WTC11 (cell line): ENCODE measurements at regions not wholly inside any gene's neighbourhood (a gene's known extent, or its start where the extent isn't known, plus 50 kb on each side); places are given as distances from the start of the nearest gene placed in this dataset.

Experiments
- ATAC-seq: fragments of 200-7000 bp; cut with Tn5 transposase; 2 replicates; pipeline ENCODE4 v1.10.0; 2021; ENCODE audit warnings: mild to moderate bottlenecking, moderate library complexity
- CTCF ChIA-PET: fragments of 300-600 bp; sonication (Branson Sonifier 250); formaldehyde crosslinking; loops from one replicate; lab custom pipeline; 2021; ENCODE audit warnings: antibody characterized with exemption; lab: Charles Lee
- POLR2A ChIA-PET: fragments of 350-600 bp; sonication (Branson Sonifier 250); formaldehyde crosslinking; loops from one replicate; lab custom pipeline; 2021; ENCODE audit warnings: antibody characterized with exemption; lab: Charles Lee
- DNase-seq: peaks from one replicate; pipeline ENCODE4 v3.0.0; 2021; ENCODE audit warnings: low spot score
- H3K27ac Mint-ChIP-seq: 2 replicates; pipeline ENCODE4 v1.8.0; 2021; ENCODE audit warnings: mixed read lengths
- H3K27me3 Mint-ChIP-seq: 2 replicates; pipeline ENCODE4 v1.8.0; 2021; ENCODE audit warnings: low read depth, mild to moderate bottlenecking, moderate library complexity, mixed read lengths
- H3K36me3 Mint-ChIP-seq: 2 replicates; pipeline ENCODE4 v1.8.0; 2021; ENCODE audit warnings: mixed read lengths
- H3K4me1 Mint-ChIP-seq: 2 replicates; pipeline ENCODE4 v1.8.0; 2022; ENCODE audit warnings: mixed read lengths
- H3K4me3 Mint-ChIP-seq: 2 replicates; pipeline ENCODE4 v1.8.0; 2021; ENCODE audit warnings: mild to moderate bottlenecking, moderate library complexity, mixed read lengths
- H3K9me3 Mint-ChIP-seq: 2 replicates; pipeline ENCODE4 v1.8.0; 2021; ENCODE audit warnings: mixed read lengths
- ATF6 ChIP-seq: sonication (generic); formaldehyde crosslinking; IDR thresholded peaks from 2 replicates; pipeline ENCODE4 v1.8.1; 2023; ENCODE audit warnings: mild to moderate bottlenecking, missing genetic modification reagents
- ESRRA ChIP-seq: sonication (generic); formaldehyde crosslinking; IDR thresholded peaks from 2 replicates; pipeline ENCODE4 v1.8.1; 2022; ENCODE audit warnings: mild to moderate bottlenecking, missing genetic modification reagents, borderline replicate concordance
- GABPB1 ChIP-seq: sonication (generic); formaldehyde crosslinking; IDR thresholded peaks from 2 replicates; pipeline ENCODE4 v1.8.1; 2023; ENCODE audit warnings: mild to moderate bottlenecking, missing genetic modification reagents
- HMGA2 ChIP-seq: fragments of 250-450 bp; sonication (Bioruptor Pico); IDR thresholded peaks from 2 replicates; pipeline ENCODE4 v1.4.0; 2021; ENCODE audit warnings: mild to moderate bottlenecking, moderate library complexity
- KAT7 ChIP-seq: sonication (generic); formaldehyde crosslinking; IDR thresholded peaks from 2 replicates; pipeline ENCODE4 v1.8.1; 2023; ENCODE audit warnings: missing genetic modification reagents, mild to moderate bottlenecking, borderline replicate concordance
- NFE2L1 ChIP-seq: sonication (generic); formaldehyde crosslinking; IDR thresholded peaks from 2 replicates; pipeline ENCODE4 v1.8.1; 2023; ENCODE audit warnings: missing genetic modification reagents
- NR3C1 ChIP-seq: sonication (generic); formaldehyde crosslinking; conservative IDR thresholded peaks from 2 replicates; pipeline ENCODE4 v1.8.1; 2023; ENCODE audit warnings: low read depth, mild to moderate bottlenecking, missing genetic modification reagents
- PRRX2 ChIP-seq: fragments of 250-450 bp; sonication (Bioruptor Pico); IDR thresholded peaks from 2 replicates; pipeline ENCODE4 v1.8.0; 2021; ENCODE audit warnings: mild to moderate bottlenecking
- RELA ChIP-seq: sonication (generic); formaldehyde crosslinking; IDR thresholded peaks from 2 replicates; pipeline ENCODE4 v1.8.1; 2022; ENCODE audit warnings: missing genetic modification reagents, mild to moderate bottlenecking, borderline replicate concordance
- USF1 ChIP-seq: sonication (generic); formaldehyde crosslinking; IDR thresholded peaks from 2 replicates; pipeline ENCODE4 v1.8.0; 2022; ENCODE audit warnings: mild to moderate bottlenecking, missing genetic modification reagents
- ZMAT4 ChIP-seq: fragments of 250-450 bp; sonication (Bioruptor Pico); IDR thresholded peaks from 2 replicates; pipeline ENCODE4 v1.9.0; 2021; ENCODE audit warnings: mild to moderate bottlenecking
- ZNF671 ChIP-seq: fragments of 250-450 bp; sonication (Bioruptor Pico); IDR thresholded peaks from 2 replicates; pipeline ENCODE4 v1.8.0; 2021; ENCODE audit warnings: mild to moderate bottlenecking
- TF ChIP-seq, protein P1 (sequence below): sonication (generic); formaldehyde crosslinking; IDR thresholded peaks from 2 replicates; pipeline ENCODE4 v1.8.1; 2023; ENCODE audit warnings: mild to moderate bottlenecking, missing genetic modification reagents, borderline replicate concordance
- TF ChIP-seq, protein P2 (sequence below): sonication (generic); formaldehyde crosslinking; IDR thresholded peaks from 2 replicates; pipeline ENCODE4 v1.8.1; 2022; ENCODE audit warnings: mild to moderate bottlenecking, missing genetic modification reagents, moderate library complexity, borderline replicate concordance
- TF ChIP-seq, protein P3 (sequence below): sonication (generic); formaldehyde crosslinking; conservative IDR thresholded peaks from 2 replicates; pipeline ENCODE4 v1.8.1; 2022; ENCODE audit warnings: mild to moderate bottlenecking, missing genetic modification reagents
- TF ChIP-seq, protein P4 (sequence below): fragments of 250-450 bp; sonication (Bioruptor Pico); IDR thresholded peaks from 2 replicates; pipeline ENCODE4 v1.9.0; 2021; ENCODE audit warnings: mild to moderate bottlenecking
- TF ChIP-seq, protein P5 (sequence below): sonication (generic); formaldehyde crosslinking; conservative IDR thresholded peaks from 2 replicates; pipeline ENCODE4 v1.8.1; 2023; ENCODE audit warnings: mild to moderate bottlenecking, low read depth, missing genetic modification reagents, moderate library complexity
- TF ChIP-seq, protein P6 (sequence below): fragments of 250-450 bp; sonication (Bioruptor Pico); IDR thresholded peaks from 2 replicates; pipeline ENCODE4 v2.1.2; 2022; ENCODE audit warnings: mild to moderate bottlenecking, moderate library complexity
- TF ChIP-seq, protein P7 (sequence below): fragments of 250-450 bp; sonication (Bioruptor Pico); conservative IDR thresholded peaks from 2 replicates; pipeline ENCODE4 v1.9.0; 2021; ENCODE audit warnings: mild to moderate bottlenecking

DNA sequence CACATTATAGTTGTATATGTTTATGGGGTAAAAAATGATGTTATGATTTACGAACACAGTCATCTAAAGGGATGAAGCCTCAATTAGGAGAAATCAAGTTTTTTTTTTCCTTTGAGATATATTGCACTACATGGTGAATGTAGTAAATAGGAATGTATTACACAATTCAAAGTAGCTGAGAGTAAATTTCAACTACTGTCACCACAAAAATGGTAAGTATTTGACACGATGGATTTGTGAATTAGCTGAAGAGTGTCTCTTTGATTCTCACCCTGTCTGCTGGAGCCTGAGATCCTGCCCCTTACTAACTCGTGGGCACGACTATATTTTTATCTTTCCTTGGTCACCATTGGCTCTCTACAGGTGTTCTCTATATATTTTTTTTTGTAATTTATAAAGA is 540.4 kb upstream of the DSEL start:
- Mint-ChIP-seq H3K4me3 (no peak overlapping the region), H3K9me3 (peaks cover 5% of the 10 kb centered on the region; the same call in 1 of the 2 replicates), H3K36me3 (no peaks in the 10 kb centered on the region), H3K27ac (no peak overlapping the region), H3K4me1 (peaks cover 2% of the 10 kb centered on the region), H3K27me3 (no peaks in the 10 kb centered on the region)
- POLR2A ChIA-PET = no interaction called here
- DNase-seq (no peak), ATAC-seq (no peak)
- TF ChIP-seq PRRX2 (no peak), KAT7 (no peak), NFE2L1 (CRISPR knock-in tag) (no peak), ZNF671 (CRISPR knock-in tag) (no peak), ATF6 (CRISPR knock-in tag) (no peak), NR3C1 (CRISPR knock-in tag) (no peak), HMGA2 (CRISPR knock-in tag) (no peak), RELA (no peak), ESRRA (CRISPR knock-in tag) (no peak), ZMAT4 (CRISPR knock-in tag) (no peak), USF1 (CRISPR knock-in tag) (no peak), GABPB1 (CRISPR knock-in tag) (no peak)
- TF ChIP-seq, protein P1, sequence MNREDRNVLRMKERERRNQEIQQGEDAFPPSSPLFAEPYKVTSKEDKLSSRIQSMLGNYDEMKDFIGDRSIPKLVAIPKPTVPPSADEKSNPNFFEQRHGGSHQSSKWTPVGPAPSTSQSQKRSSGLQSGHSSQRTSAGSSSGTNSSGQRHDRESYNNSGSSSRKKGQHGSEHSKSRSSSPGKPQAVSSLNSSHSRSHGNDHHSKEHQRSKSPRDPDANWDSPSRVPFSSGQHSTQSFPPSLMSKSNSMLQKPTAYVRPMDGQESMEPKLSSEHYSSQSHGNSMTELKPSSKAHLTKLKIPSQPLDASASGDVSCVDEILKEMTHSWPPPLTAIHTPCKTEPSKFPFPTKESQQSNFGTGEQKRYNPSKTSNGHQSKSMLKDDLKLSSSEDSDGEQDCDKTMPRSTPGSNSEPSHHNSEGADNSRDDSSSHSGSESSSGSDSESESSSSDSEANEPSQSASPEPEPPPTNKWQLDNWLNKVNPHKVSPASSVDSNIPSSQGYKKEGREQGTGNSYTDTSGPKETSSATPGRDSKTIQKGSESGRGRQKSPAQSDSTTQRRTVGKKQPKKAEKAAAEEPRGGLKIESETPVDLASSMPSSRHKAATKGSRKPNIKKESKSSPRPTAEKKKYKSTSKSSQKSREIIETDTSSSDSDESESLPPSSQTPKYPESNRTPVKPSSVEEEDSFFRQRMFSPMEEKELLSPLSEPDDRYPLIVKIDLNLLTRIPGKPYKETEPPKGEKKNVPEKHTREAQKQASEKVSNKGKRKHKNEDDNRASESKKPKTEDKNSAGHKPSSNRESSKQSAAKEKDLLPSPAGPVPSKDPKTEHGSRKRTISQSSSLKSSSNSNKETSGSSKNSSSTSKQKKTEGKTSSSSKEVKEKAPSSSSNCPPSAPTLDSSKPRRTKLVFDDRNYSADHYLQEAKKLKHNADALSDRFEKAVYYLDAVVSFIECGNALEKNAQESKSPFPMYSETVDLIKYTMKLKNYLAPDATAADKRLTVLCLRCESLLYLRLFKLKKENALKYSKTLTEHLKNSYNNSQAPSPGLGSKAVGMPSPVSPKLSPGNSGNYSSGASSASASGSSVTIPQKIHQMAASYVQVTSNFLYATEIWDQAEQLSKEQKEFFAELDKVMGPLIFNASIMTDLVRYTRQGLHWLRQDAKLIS (CRISPR knock-in tag) = no peak
- TF ChIP-seq, protein P2, sequence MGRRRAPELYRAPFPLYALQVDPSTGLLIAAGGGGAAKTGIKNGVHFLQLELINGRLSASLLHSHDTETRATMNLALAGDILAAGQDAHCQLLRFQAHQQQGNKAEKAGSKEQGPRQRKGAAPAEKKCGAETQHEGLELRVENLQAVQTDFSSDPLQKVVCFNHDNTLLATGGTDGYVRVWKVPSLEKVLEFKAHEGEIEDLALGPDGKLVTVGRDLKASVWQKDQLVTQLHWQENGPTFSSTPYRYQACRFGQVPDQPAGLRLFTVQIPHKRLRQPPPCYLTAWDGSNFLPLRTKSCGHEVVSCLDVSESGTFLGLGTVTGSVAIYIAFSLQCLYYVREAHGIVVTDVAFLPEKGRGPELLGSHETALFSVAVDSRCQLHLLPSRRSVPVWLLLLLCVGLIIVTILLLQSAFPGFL = no peak
- TF ChIP-seq, protein P3, sequence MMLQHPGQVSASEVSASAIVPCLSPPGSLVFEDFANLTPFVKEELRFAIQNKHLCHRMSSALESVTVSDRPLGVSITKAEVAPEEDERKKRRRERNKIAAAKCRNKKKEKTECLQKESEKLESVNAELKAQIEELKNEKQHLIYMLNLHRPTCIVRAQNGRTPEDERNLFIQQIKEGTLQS (CRISPR knock-in tag) = no peak
- TF ChIP-seq, protein P4, sequence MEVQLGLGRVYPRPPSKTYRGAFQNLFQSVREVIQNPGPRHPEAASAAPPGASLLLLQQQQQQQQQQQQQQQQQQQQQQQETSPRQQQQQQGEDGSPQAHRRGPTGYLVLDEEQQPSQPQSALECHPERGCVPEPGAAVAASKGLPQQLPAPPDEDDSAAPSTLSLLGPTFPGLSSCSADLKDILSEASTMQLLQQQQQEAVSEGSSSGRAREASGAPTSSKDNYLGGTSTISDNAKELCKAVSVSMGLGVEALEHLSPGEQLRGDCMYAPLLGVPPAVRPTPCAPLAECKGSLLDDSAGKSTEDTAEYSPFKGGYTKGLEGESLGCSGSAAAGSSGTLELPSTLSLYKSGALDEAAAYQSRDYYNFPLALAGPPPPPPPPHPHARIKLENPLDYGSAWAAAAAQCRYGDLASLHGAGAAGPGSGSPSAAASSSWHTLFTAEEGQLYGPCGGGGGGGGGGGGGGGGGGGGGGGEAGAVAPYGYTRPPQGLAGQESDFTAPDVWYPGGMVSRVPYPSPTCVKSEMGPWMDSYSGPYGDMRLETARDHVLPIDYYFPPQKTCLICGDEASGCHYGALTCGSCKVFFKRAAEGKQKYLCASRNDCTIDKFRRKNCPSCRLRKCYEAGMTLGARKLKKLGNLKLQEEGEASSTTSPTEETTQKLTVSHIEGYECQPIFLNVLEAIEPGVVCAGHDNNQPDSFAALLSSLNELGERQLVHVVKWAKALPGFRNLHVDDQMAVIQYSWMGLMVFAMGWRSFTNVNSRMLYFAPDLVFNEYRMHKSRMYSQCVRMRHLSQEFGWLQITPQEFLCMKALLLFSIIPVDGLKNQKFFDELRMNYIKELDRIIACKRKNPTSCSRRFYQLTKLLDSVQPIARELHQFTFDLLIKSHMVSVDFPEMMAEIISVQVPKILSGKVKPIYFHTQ = no peak
- TF ChIP-seq, protein P5, sequence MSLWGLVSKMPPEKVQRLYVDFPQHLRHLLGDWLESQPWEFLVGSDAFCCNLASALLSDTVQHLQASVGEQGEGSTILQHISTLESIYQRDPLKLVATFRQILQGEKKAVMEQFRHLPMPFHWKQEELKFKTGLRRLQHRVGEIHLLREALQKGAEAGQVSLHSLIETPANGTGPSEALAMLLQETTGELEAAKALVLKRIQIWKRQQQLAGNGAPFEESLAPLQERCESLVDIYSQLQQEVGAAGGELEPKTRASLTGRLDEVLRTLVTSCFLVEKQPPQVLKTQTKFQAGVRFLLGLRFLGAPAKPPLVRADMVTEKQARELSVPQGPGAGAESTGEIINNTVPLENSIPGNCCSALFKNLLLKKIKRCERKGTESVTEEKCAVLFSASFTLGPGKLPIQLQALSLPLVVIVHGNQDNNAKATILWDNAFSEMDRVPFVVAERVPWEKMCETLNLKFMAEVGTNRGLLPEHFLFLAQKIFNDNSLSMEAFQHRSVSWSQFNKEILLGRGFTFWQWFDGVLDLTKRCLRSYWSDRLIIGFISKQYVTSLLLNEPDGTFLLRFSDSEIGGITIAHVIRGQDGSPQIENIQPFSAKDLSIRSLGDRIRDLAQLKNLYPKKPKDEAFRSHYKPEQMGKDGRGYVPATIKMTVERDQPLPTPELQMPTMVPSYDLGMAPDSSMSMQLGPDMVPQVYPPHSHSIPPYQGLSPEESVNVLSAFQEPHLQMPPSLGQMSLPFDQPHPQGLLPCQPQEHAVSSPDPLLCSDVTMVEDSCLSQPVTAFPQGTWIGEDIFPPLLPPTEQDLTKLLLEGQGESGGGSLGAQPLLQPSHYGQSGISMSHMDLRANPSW (CRISPR knock-in tag) = no peak
- TF ChIP-seq, protein P6, sequence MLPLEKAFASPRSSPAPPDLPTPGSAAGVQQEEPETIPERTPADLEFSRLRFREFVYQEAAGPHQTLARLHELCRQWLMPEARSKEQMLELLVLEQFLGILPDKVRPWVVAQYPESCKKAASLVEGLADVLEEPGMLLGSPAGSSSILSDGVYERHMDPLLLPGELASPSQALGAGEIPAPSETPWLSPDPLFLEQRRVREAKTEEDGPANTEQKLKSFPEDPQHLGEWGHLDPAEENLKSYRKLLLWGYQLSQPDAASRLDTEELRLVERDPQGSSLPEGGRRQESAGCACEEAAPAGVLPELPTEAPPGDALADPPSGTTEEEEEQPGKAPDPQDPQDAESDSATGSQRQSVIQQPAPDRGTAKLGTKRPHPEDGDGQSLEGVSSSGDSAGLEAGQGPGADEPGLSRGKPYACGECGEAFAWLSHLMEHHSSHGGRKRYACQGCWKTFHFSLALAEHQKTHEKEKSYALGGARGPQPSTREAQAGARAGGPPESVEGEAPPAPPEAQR = no peak
- TF ChIP-seq, protein P7, sequence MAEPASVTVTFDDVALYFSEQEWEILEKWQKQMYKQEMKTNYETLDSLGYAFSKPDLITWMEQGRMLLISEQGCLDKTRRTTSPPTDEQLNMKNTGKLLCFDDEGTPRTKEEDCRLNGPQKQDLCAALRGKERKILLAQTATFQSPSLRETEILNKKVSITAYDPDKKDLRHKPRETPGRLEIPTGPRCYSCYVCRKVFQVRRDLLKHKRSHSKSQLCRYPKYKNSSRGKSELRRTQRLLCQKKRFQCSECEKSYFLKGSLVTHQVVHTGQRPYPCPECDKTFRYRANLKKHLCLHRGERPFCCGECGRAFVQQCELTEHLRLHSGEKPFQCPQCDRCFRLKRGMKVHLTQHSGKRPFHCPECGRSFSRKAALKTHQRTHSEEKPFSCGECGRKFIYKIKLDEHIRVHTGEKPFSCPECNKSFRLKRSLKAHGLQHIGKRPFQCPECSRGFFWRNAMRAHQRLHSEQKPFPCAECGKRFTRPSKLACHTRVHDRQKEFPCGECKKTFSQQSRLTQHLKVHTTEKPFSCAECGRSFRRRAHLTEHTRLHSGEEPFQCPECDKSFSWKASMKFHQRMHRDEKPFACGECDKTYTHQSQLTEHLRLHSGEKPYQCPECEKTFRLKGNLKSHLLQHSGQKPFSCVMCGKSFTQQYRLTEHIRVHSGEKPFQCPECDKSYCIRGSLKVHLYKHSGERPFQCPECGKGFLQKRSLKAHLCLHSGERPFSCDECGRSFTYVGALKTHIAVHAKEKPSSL (CRISPR knock-in tag) = no peak
- CTCF ChIA-PET = no interaction called here
